HG03196 (cell line): ENCODE measurements at regions not wholly inside any gene's neighbourhood (a gene's known extent, or its start where the extent isn't known, plus 50 kb on each side); places are given as distances from the start of the nearest gene placed in this dataset.
"Not testable (repeated sequence)": the region's sequence is repeated elsewhere in the genome, so short reads cannot be mapped to it uniquely, and the experiment has no call there.

Experiments used
- ATAC-seq: cut with Tn5 transposase; IDR thresholded peaks from one replicate; pipeline ENCODE4 v1.9.1; 2021; ENCODE audit not compliant: unreplicated experiment

GRCh38 chrX:39431893-39432292 lies 630.6 kb downstream of the MID1IP1 start:
- ATAC-seq: no peak

GRCh38 chrX:39434671-39435070 lies 633.4 kb downstream of the MID1IP1 start:
- not testable (repeated sequence) for ATAC-seq

GRCh38 chrX:39436538-39436937 lies 635.3 kb downstream of the MID1IP1 start:
- ATAC-seq: not testable (repeated sequence)

- no peak for ATAC-seq
Measured at GRCh38 chrX:39437670-39438441, 636.6 kb downstream of the MID1IP1 start.

- ATAC-seq: no peak
Measured at GRCh38 chrX:39438603-39439602, 637.6 kb downstream of the MID1IP1 start.

- ATAC-seq: peak; percentile 71
Measured at GRCh38 chrX:39439906-39440798, 638.9 kb downstream of the MID1IP1 start.

GRCh38 chrX:39440799-39441284 lies 639.6 kb downstream of the MID1IP1 start:
- peak; percentile 17 for ATAC-seq

GRCh38 chrX:39442332-39442731 lies 641.1 kb downstream of the MID1IP1 start:
- no peak for ATAC-seq

GRCh38 chrX:39443240-39443639 lies 642.0 kb downstream of the MID1IP1 start:
- no peak for ATAC-seq

GRCh38 chrX:39445336-39445735 lies 644.1 kb downstream of the MID1IP1 start:
- no peak for ATAC-seq

GRCh38 chrX:39449352-39449751 lies 648.1 kb downstream of the MID1IP1 start:
- ATAC-seq: no peak

GRCh38 chrX:39450234-39450977 lies 647.4 kb downstream of the BCOR start:
- ATAC-seq: no peak

- no peak for ATAC-seq
Measured at GRCh38 chrX:39451046-39451445, 646.7 kb downstream of the BCOR start.

GRCh38 chrX:39452401-39452800 lies 645.4 kb downstream of the BCOR start:
- no peak for ATAC-seq

GRCh38 chrX:39453889-39454621 lies 643.7 kb downstream of the BCOR start:
- ATAC-seq: no peak

- no peak for ATAC-seq
Measured at GRCh38 chrX:39456894-39457604, 640.7 kb downstream of the BCOR start.

GRCh38 chrX:39458779-39459178 lies 639.0 kb downstream of the BCOR start:
- no peak for ATAC-seq

- no peak for ATAC-seq
Measured at GRCh38 chrX:39459204-39459603, 638.6 kb downstream of the BCOR start.

GRCh38 chrX:39459952-39460351 lies 637.8 kb downstream of the BCOR start:
- ATAC-seq: no peak
